CD4-positive, alpha-beta T cell (primary cell): ENCODE measurements at regions not wholly inside any gene's neighbourhood (a gene's known extent, or its start where the extent isn't known, plus 50 kb on each side); places are given as distances from the start of the nearest gene placed in this dataset.

Experiments used
- ATAC-seq: fragments of 200-7000 bp; cut with Tn5 transposase; one replicate; pipeline ENCODE4 v1.10.0; 2022; ENCODE audit warnings: mild to moderate bottlenecking; ENCODE audit not compliant: poor library complexity
- CTCF ChIA-PET: fragments of 350-600 bp; sonication (Branson Sonifier 250); formaldehyde crosslinking; loops from one replicate; lab custom pipeline; 2021; ENCODE audit warnings: antibody characterized with exemption, inconsistent platforms; lab: Charles Lee
- POLR2A ChIA-PET: fragments of 350-600 bp; sonication (Branson Sonifier 250); formaldehyde crosslinking; loops from one replicate; lab custom pipeline; 2021; ENCODE audit warnings: antibody characterized with exemption, inconsistent platforms; lab: Charles Lee
- DNase-seq, 14 experiments: peaks; one replicate each; pipeline ENCODE4 v3.0.0-alpha.2; 2013 to 2020; ENCODE audit warnings: mixed read lengths in 2 of 14
- H3K27ac ChIP-seq, 2 donors: one replicate each; pipeline versions ENCODE4 v1.5.1 to v1.7.0; 2013; ENCODE audit warnings: low read length in 2 of 2, low read depth in 1 of 2, mild to moderate bottlenecking in 1 of 2
- H3K27me3 ChIP-seq, 2 experiments: 1 replicate in 1 of 2; 2 replicates in 1 of 2; pipeline versions ENCODE4 v1.6.1 to v1.7.0; 2013; ENCODE audit warnings: low read length in 2 of 2, control low read depth in 1 of 2, mild to moderate bottlenecking in 1 of 2, moderate library complexity in 1 of 2; ENCODE audit not compliant: insufficient read depth in 2 of 2, control insufficient read depth in 1 of 2
- H3K36me3 ChIP-seq: one replicate; pipeline ENCODE4 v1.6.1; 2013; ENCODE audit warnings: low read length, control low read depth; ENCODE audit not compliant: insufficient read depth
- H3K4me1 ChIP-seq: one replicate; pipeline ENCODE4 v1.6.1; 2013; ENCODE audit warnings: low read length, control low read depth; ENCODE audit not compliant: insufficient read depth
- H3K4me3 ChIP-seq: one replicate; pipeline ENCODE4 v1.5.1; 2013; ENCODE audit warnings: mild to moderate bottlenecking, low read length, moderate library complexity
- H3K9me3 ChIP-seq, 2 experiments: 1 replicate in 1 of 2; 2 replicates in 1 of 2; pipeline versions ENCODE4 v1.6.1 to v1.7.0; 2013; ENCODE audit warnings: low read length in 2 of 2, mild to moderate bottlenecking in 2 of 2, control low read depth in 1 of 2, moderate library complexity in 1 of 2; ENCODE audit not compliant: control insufficient read depth in 1 of 2, insufficient read depth in 1 of 2
- H3K27ac Mint-ChIP-seq: one replicate; pipeline ENCODE4 v1.8.0; 2020; ENCODE audit warnings: mixed read lengths
- H3K27me3 Mint-ChIP-seq: one replicate; pipeline ENCODE4 v1.8.0; 2021; ENCODE audit warnings: mixed read lengths
- H3K36me3 Mint-ChIP-seq: one replicate; pipeline ENCODE4 v1.8.0; 2021; ENCODE audit warnings: low read depth, mixed read lengths
- H3K4me1 Mint-ChIP-seq: one replicate; pipeline ENCODE4 v1.8.0; 2021; ENCODE audit warnings: low read depth, mixed read lengths
- H3K4me3 Mint-ChIP-seq: one replicate; pipeline ENCODE4 v1.8.0; 2020; ENCODE audit warnings: mild to moderate bottlenecking, mixed read lengths
- H3K9me3 Mint-ChIP-seq: one replicate; pipeline ENCODE4 v1.8.0; 2020; ENCODE audit warnings: mixed read lengths
- intact Hi-C, 2 experiments: fragments of 100-400 bp; cut with DNase I in 1 of 2; cut with micrococcal nuclease in 1 of 2; formaldehyde crosslinking; loops; one replicate each; pipeline versions ENCODE4 v1.15.1 to v1.9.0; 2023 to 2025; cut with DNase I, micrococcal nuclease
- TF ChIP-seq, protein P1 (sequence below): fragments of 200-600 bp; IDR thresholded peaks from one replicate; pipeline ENCODE4 v1.8.0; 2022; ENCODE audit warnings: antibody characterized with exemption, mild to moderate bottlenecking

DNA sequence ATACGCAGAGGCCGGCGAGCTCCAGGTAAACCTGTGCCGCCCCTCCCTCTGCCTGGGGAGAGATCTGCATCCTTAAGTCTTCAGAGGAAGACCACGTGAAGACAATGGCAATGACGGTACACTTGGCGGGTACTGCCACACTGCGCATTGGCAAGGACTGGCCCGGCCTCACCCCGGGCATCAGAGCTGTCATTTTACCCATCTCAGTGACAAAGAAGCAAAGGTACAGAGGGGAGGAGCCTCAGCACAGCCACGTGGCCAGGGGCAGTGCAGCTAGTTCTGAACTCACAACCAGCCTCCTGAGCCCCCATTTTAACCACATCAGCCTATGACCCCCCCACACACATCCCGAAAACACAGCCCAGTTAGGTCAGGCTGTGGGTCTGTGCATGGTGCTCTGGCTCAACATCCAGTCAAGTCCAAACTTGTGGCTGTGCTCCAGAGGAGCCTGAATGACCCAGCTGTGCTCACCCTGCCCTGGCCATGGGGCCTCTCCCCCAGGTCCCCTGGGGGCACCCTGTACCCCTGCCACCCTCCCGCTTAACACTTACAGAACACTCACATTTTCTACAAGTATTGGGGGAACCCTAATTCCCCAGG, 80.6 kb downstream of the C16orf95 start:
- Mint-ChIP-seq H3K4me1 (peaks cover 5% of the 10 kb centered on the region), H3K27ac (no peak overlapping the region), H3K4me3 (no peak overlapping the region), H3K36me3 (no peaks in the 10 kb centered on the region), H3K9me3 (no peaks in the 10 kb centered on the region), H3K27me3 (peaks cover 42% of the 10 kb centered on the region)
- H3K27me3 ChIP-seq: peaks cover 5 to 17% of the 10 kb centered on the region in 2 experiments
- CTCF ChIA-PET: no interaction called here
- ATAC-seq (no peak), DNase-seq (no peak)
- H3K4me3 ChIP-seq: no peak overlapping the region
- intact Hi-C loops: no loop called here
- H3K36me3 ChIP-seq: no peaks in the 10 kb centered on the region
- POLR2A ChIA-PET: no interaction called here
- H3K27ac ChIP-seq: no peak overlapping the region
- H3K4me1 ChIP-seq: peaks cover 12% of the 10 kb centered on the region
- H3K9me3 ChIP-seq: no peaks in the 10 kb centered on the region
- TF ChIP-seq, protein P1, sequence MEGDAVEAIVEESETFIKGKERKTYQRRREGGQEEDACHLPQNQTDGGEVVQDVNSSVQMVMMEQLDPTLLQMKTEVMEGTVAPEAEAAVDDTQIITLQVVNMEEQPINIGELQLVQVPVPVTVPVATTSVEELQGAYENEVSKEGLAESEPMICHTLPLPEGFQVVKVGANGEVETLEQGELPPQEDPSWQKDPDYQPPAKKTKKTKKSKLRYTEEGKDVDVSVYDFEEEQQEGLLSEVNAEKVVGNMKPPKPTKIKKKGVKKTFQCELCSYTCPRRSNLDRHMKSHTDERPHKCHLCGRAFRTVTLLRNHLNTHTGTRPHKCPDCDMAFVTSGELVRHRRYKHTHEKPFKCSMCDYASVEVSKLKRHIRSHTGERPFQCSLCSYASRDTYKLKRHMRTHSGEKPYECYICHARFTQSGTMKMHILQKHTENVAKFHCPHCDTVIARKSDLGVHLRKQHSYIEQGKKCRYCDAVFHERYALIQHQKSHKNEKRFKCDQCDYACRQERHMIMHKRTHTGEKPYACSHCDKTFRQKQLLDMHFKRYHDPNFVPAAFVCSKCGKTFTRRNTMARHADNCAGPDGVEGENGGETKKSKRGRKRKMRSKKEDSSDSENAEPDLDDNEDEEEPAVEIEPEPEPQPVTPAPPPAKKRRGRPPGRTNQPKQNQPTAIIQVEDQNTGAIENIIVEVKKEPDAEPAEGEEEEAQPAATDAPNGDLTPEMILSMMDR: no peak

DNA sequence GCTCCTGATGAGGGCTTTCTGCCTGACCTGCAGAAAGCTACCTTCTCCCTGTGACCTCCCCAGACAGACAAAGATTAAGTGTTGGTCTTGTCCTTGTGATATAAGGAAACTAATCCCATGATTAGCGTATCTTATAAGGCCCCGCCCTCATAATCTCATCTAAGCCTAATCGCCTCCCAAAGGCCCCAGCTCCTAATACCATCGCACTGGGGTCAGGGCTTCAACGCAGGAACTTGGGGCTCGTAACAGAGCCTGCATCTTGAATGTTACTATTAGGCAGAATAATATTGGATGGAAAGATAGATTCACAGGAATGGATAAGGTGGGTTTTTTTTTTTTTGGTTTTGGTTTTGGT, 78.9 kb downstream of the C16orf95 start:
- ChIA-PET CTCF (no interaction called here), POLR2A (no interaction called here)
- no peak overlapping the region for H3K4me3 ChIP-seq
- Mint-ChIP-seq H3K9me3 (no peaks in the 10 kb centered on the region), H3K27me3 (peaks cover 42% of the 10 kb centered on the region), H3K27ac (no peak overlapping the region), H3K4me1 (peaks cover 5% of the 10 kb centered on the region), H3K4me3 (no peak overlapping the region), H3K36me3 (no peaks in the 10 kb centered on the region)
- DNase-seq (no peak), ATAC-seq (no peak)
- peaks cover 12% of the 10 kb centered on the region for H3K4me1 ChIP-seq
- TF ChIP-seq, protein P1: no peak
- H3K27ac ChIP-seq: no peak overlapping the region
- peaks cover 5 to 17% of the 10 kb centered on the region in 2 experiments for H3K27me3 ChIP-seq
- H3K9me3 ChIP-seq: no peaks in the 10 kb centered on the region
- H3K36me3 ChIP-seq: no peaks in the 10 kb centered on the region
- intact Hi-C loops: no loop called here

DNA sequence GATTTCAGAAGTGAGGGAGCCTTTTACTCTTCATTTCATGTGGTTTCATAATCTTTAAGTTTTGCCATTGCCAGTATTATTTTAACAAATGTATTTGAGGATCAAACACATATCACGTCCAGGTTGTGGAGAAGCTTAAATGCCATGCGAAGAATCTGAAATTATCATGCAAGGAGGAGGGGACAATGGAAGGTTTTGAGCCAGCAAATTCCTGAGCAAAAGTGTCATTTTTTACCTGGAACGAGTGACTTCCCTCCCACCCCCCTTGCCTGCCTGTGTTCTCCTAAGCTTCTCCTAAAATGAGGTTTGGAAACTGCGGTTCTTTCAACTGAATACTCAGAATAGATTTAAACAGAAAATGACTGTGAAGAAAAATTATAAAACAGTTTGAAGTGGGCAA, 77.6 kb downstream of the C16orf95 start:
- H3K27me3 ChIP-seq: peaks cover 5 to 17% of the 10 kb centered on the region in 2 experiments
- no peaks in the 10 kb centered on the region for H3K9me3 Mint-ChIP-seq
- ChIA-PET CTCF (no interaction called here), POLR2A (no interaction called here)
- DNase-seq (no peak), ATAC-seq (no peak)
- H3K36me3 ChIP-seq: no peaks in the 10 kb centered on the region
- TF ChIP-seq, protein P1: no peak
- peaks cover 43% of the 10 kb centered on the region for H3K27me3 Mint-ChIP-seq
- H3K4me1 ChIP-seq: peaks cover 12% of the 10 kb centered on the region
- H3K27ac Mint-ChIP-seq: no peak overlapping the region
- no peak overlapping the region for H3K27ac ChIP-seq
- H3K4me1 Mint-ChIP-seq: peaks cover 5% of the 10 kb centered on the region
- intact Hi-C loops: no loop called here
- no peak overlapping the region for H3K4me3 Mint-ChIP-seq
- H3K4me3 ChIP-seq: no peak overlapping the region
- H3K36me3 Mint-ChIP-seq: no peaks in the 10 kb centered on the region
- no peaks in the 10 kb centered on the region for H3K9me3 ChIP-seq
